GM12874 (cell line): ENCODE measurements at regions not wholly inside any gene's neighbourhood (a gene's known extent, or its start where the extent isn't known, plus 50 kb on each side); places are given as distances from the start of the nearest gene placed in this dataset.

Experiments
- TF ChIP-seq, protein P1 (sequence below): IDR thresholded peaks from 2 replicates; pipeline ENCODE4 v1.5.1; 2011; ENCODE audit warnings: low read depth, mild to moderate bottlenecking, control low read depth, low read length, moderate library complexity; ENCODE audit not compliant: insufficient read depth

- TF ChIP-seq, protein P1, sequence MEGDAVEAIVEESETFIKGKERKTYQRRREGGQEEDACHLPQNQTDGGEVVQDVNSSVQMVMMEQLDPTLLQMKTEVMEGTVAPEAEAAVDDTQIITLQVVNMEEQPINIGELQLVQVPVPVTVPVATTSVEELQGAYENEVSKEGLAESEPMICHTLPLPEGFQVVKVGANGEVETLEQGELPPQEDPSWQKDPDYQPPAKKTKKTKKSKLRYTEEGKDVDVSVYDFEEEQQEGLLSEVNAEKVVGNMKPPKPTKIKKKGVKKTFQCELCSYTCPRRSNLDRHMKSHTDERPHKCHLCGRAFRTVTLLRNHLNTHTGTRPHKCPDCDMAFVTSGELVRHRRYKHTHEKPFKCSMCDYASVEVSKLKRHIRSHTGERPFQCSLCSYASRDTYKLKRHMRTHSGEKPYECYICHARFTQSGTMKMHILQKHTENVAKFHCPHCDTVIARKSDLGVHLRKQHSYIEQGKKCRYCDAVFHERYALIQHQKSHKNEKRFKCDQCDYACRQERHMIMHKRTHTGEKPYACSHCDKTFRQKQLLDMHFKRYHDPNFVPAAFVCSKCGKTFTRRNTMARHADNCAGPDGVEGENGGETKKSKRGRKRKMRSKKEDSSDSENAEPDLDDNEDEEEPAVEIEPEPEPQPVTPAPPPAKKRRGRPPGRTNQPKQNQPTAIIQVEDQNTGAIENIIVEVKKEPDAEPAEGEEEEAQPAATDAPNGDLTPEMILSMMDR: no peak
These were observed 651.6 kb upstream of the SOX11 start for GRCh38 chr2:5040571-5040970.

DNA sequence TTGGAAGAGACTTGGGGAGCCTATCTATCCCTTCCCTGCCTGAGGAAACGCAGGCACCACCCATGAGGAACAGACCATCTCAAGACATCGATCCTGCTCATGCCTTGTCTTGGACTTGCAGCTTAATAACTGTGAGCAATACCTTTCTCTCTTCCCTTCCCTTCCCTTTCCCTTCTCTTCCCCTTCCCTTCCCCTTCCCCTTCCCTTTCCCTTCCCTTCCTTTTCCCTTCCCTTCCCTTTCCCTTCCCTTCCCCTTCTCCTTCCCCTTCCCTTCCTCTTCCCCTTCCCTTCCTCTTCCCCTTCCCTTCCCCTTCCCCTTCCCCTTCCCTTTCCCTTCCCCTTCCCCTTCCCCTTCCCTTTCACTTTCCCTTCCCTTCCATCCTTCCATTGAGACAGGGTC, 650.7 kb upstream of the SOX11 start:
- TF ChIP-seq, protein P1: no peak

GRCh38 chr2:5042666-5043440, 649.3 kb upstream of the SOX11 start:
- TF ChIP-seq, protein P1: no peak

DNA sequence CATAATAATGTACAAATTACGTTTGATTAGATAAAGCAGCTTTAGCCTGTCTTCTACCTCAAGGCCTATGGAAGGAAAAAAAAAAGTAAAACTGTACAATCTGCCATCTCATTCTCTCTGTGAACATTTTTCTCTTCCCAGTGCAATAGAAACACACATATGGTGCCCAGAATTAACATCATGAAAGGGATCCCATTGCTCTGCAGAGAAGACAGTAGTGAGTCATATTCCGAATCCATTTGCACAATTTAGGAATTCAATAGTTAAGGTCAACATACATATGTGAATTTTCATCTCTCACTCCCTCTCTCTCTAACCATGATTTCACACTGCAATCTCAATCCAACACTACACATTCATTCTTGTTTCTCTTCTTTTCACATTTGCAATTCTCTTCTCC, 640.9 kb upstream of the SOX11 start:
- TF ChIP-seq, protein P1: no peak

- TF ChIP-seq, protein P1: no peak
These were observed 639.3 kb upstream of the SOX11 start for GRCh38 chr2:5052905-5053304.

DNA sequence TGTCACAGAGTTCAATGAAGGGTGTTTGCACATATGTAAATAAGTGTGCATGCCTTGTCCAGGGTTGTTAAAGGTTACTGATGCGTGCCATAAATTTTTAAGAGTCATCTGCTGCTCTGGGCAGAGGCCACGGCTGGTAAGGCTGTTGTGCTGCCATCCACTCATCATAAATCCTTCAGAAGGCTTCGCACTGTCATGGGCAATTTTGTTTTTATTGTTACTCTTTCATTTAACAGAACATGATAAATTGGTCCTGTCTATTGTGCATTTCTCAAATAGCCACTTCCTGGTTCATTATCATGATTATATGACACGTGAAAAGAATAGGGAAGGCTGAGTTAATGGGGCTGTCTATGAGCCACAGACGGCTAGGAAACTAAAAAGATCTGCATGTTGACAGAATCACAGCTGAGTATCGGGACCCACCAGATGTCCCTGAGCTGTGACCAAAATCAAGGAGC, 634.3 kb upstream of the SOX11 start:
- TF ChIP-seq, protein P1: no peak

- TF ChIP-seq, protein P1: no peak
These were observed 631.2 kb upstream of the SOX11 start for GRCh38 chr2:5060956-5061355.
